GM13976 (cell line): ENCODE measurements at regions not wholly inside any gene's neighbourhood (a gene's known extent, or its start where the extent isn't known, plus 50 kb on each side); places are given as distances from the start of the nearest gene placed in this dataset.
"Not testable (repeated sequence)": the region's sequence is repeated elsewhere in the genome, so short reads cannot be mapped to it uniquely, and the experiment has no call there.

Experiments used
- DNase-seq: peaks from one replicate; pipeline ENCODE4 v3.0.0; 2012; ENCODE audit warnings: low spot score
- CTCF ChIP-seq: IDR thresholded peaks from 2 replicates; pipeline ENCODE4 v1.5.1; 2012; ENCODE audit warnings: borderline replicate concordance, mild to moderate bottlenecking; ENCODE audit not compliant: insufficient read depth; ENCODE audit errors: extremely low read depth, missing control alignments, control extremely low read depth
- in situ Hi-C: fragments of 300-500 bp; cut with MboI; formaldehyde crosslinking; loops from one replicate; pipeline ENCODE4 v1.12.0; 2022; ENCODE audit warnings: low sequenced_read_pairs, mixed read lengths, inconsistent platforms; ENCODE audit not compliant: unreplicated experiment

- in situ Hi-C loops, result no loop called here
- no peak for TF ChIP-seq CTCF
- DNase-seq, result no peak
Measured at GRCh38 chr16:88128556-88128955, 177.3 kb downstream of the BANP start.

- in situ Hi-C loops, result not testable (repeated sequence)
Measured at GRCh38 chr16:88129133-88129532, 177.9 kb downstream of the BANP start.

GRCh38 chr16:88130016-88130415, 178.8 kb downstream of the BANP start:
- in situ Hi-C loops, result no loop called here
- TF ChIP-seq CTCF, result no peak
- no peak for DNase-seq

More at GRCh38 chr16:88129133-88129532, 177.9 kb downstream of the BANP start:
- not testable (repeated sequence) for DNase-seq

GRCh38 chr16:88130681-88131080, 179.4 kb downstream of the BANP start:
- TF ChIP-seq CTCF, result no peak
- in situ Hi-C loops, result no loop called here

GRCh38 chr16:88131256-88131655, 180.0 kb downstream of the BANP start:
- TF ChIP-seq CTCF, result no peak
- DNase-seq, result no peak
- in situ Hi-C loops, result no loop called here

More at GRCh38 chr16:88130681-88131080, 179.4 kb downstream of the BANP start:
- no peak for DNase-seq

- no peak for TF ChIP-seq CTCF
- in situ Hi-C loops, result no loop called here
- no peak for DNase-seq
Measured at GRCh38 chr16:88131966-88132365, 180.7 kb downstream of the BANP start.

GRCh38 chr16:88132836-88133506, 181.7 kb downstream of the BANP start:
- TF ChIP-seq CTCF, result no peak
- DNase-seq, result no peak
- in situ Hi-C loops, result no loop called here
